HepG2 (cell line): ENCODE measurements at regions not wholly inside any gene's neighbourhood (a gene's known extent, or its start where the extent isn't known, plus 50 kb on each side); places are given as distances from the start of the nearest gene placed in this dataset.
"Not testable (repeated sequence)": the region's sequence is repeated elsewhere in the genome, so short reads cannot be mapped to it uniquely, and the experiment has no call there.

Experiments used
- ATAC-seq: fragments of 200-7000 bp; cut with Tn5 transposase; 3 replicates; pipeline ENCODE4 v1.9.1; 2020; ENCODE audit warnings: mild to moderate bottlenecking, moderate library complexity
- BruUV-seq: library from RNA; stranded (reverse); fragments of 400-500 nt; replicated peaks from 2 replicates; lab custom pipeline; 2021; lab: Mats Ljungman, UMichigan
- CTCF ChIA-PET: fragments of 300-600 bp; formaldehyde crosslinking; extraction: SDS; loops from one replicate; lab custom pipeline; 2021; ENCODE audit warnings: low total read pairs, inconsistent platforms, low intra/inter-chr PET ratio; lab: Yijun Ruan, JAX
- POLR2A ChIA-PET: fragments of 350-600 bp; sonication (Branson Sonifier 250); formaldehyde crosslinking; loops from one replicate; lab custom pipeline; 2020; ENCODE audit warnings: antibody characterized with exemption, inconsistent platforms; lab: Yijun Ruan, JAX
- DNase-seq: peaks from one replicate; pipeline ENCODE4 v3.0.0-alpha.2; 2015; ENCODE audit warnings: low spot score
- FAIRE-seq: peaks from 3 replicates; lab custom pipeline; 2011; peaks lifted over from hg19 to GRCh38; lab: Jason Lieb, UNC
- H2AFZ ChIP-seq: one replicate; pipeline ENCODE4 v1.6.1; 2011; ENCODE audit warnings: low read length, inconsistent platforms
- H3K27ac ChIP-seq: fragments of 300-600 bp; 3 replicates; pipeline ENCODE4 v1.8.0; 2011; ENCODE audit warnings: mixed run types, mild to moderate bottlenecking, mixed read lengths, low read length, inconsistent platforms; ENCODE audit not compliant: insufficient read depth; ENCODE audit errors: extremely low read length
- H3K27me3 ChIP-seq, 2 experiments: fragments of 200-600 bp in 1 of 2; 2 replicates in 1 of 2; 3 replicates in 1 of 2; pipeline versions ENCODE4 v1.6.0 to v1.8.0; 2011; ENCODE audit warnings: low read length in 2 of 2, mild to moderate bottlenecking in 2 of 2, moderate library complexity in 2 of 2, inconsistent platforms in 1 of 2; ENCODE audit not compliant: insufficient read depth in 2 of 2, control insufficient read depth in 1 of 2
- H3K36me3 ChIP-seq, 2 experiments: fragments of 200-600 bp in 1 of 2; replicated peaks in 1 of 2; 2 replicates in 1 of 2; 3 replicates in 1 of 2; pipeline versions ENCODE4 v1.5.1 to v1.8.0; 2011; ENCODE audit warnings: low read length in 2 of 2, inconsistent platforms in 1 of 2; ENCODE audit not compliant: insufficient read depth in 2 of 2, control insufficient read depth in 1 of 2
- H3K4me1 ChIP-seq: 2 replicates; pipeline ENCODE4 v1.5.1; 2012; ENCODE audit warnings: low read length, inconsistent platforms; ENCODE audit not compliant: insufficient read depth
- H3K4me2 ChIP-seq: 2 replicates; pipeline ENCODE4 v1.6.0; 2011; ENCODE audit warnings: low read depth, low read length, inconsistent platforms
- H3K4me3 ChIP-seq, 3 experiments: fragments of 200-600 bp in 1 of 3; sonication (generic), shearing (Covaris generic) in 1 of 3; replicated peaks in 1 of 3; 2 replicates each; pipeline ENCODE4 v1.5.1; 2011 to 2016; ENCODE audit warnings: low read length in 3 of 3, inconsistent platforms in 2 of 3, low read depth in 2 of 3, mild to moderate bottlenecking in 2 of 3, control low read depth in 1 of 3, mixed read lengths in 1 of 3; ENCODE audit not compliant: insufficient read depth in 1 of 3
- H3K79me2 ChIP-seq: one replicate; pipeline ENCODE4 v1.6.1; 2011; ENCODE audit warnings: low read length, inconsistent platforms; ENCODE audit not compliant: insufficient read depth
- H3K9ac ChIP-seq: 2 replicates; pipeline ENCODE4 v1.6.0; 2011; ENCODE audit warnings: mild to moderate bottlenecking, low read depth, low read length, inconsistent platforms; ENCODE audit not compliant: insufficient read depth
- H3K9me3 ChIP-seq: 2 replicates; pipeline ENCODE4 v1.5.1; 2012; ENCODE audit warnings: mild to moderate bottlenecking, low read length
- H4K20me1 ChIP-seq: 2 replicates; pipeline ENCODE4 v1.6.0; 2011; ENCODE audit warnings: inconsistent platforms, mild to moderate bottlenecking, low read length, moderate library complexity; ENCODE audit not compliant: insufficient read depth
- IRF2 ChIP-seq: IDR thresholded peaks from 2 replicates; pipeline ENCODE4 v1.6.1; 2018; ENCODE audit warnings: missing genetic modification reagents, missing compliant biosample characterization
- NR2F6 ChIP-seq, 2 experiments: IDR thresholded peaks; 2 replicates each; pipeline ENCODE4 v1.6.1; 2016; ENCODE audit warnings: antibody characterized with exemption in 1 of 2, mild to moderate bottlenecking in 1 of 2
- SP2 ChIP-seq: sonication (generic); formaldehyde crosslinking; IDR thresholded peaks from 2 replicates; pipeline ENCODE4 v1.5.1; 2020; ENCODE audit warnings: mild to moderate bottlenecking, missing genetic modification reagents
- ZFP36L2 ChIP-seq: sonication (generic); formaldehyde crosslinking; IDR thresholded peaks from 2 replicates; pipeline ENCODE4 v1.4.0; 2020; ENCODE audit warnings: missing genetic modification reagents
- ZNF232 ChIP-seq: sonication (generic); formaldehyde crosslinking; IDR thresholded peaks from 2 replicates; pipeline ENCODE4 v1.4.0; 2020; ENCODE audit warnings: missing genetic modification reagents, borderline replicate concordance
- ZNF33A ChIP-seq: sonication (generic); formaldehyde crosslinking; IDR thresholded peaks from 2 replicates; pipeline ENCODE4 v1.5.1; 2020; ENCODE audit warnings: missing genetic modification reagents, mild to moderate bottlenecking, moderate library complexity, borderline replicate concordance
- ZNF562 ChIP-seq: sonication (generic); formaldehyde crosslinking; IDR thresholded peaks from 2 replicates; pipeline ENCODE4 v1.8.0; 2022; ENCODE audit warnings: missing genetic modification reagents, borderline replicate concordance
- ZNF773 ChIP-seq: sonication (generic); formaldehyde crosslinking; IDR thresholded peaks from 2 replicates; pipeline ENCODE4 v1.4.0; 2020; ENCODE audit warnings: missing genetic modification reagents, borderline replicate concordance
- ZNF781 ChIP-seq: sonication (generic); formaldehyde crosslinking; IDR thresholded peaks from 2 replicates; pipeline ENCODE4 v1.5.1; 2020; ENCODE audit warnings: borderline replicate concordance, mild to moderate bottlenecking, missing genetic modification reagents; ENCODE audit errors: not compliant biosample characterization
- WGBS: methylation state at CpG from one replicate; pipeline ENCODE4 v1.1.6; 2017; ENCODE audit warnings: low lambda C conversion rate; 5-methylcytosine and 5-hydroxymethylcytosine counted together
- in situ Hi-C: cut with HindIII; loops from 2 replicates; pipeline ENCODE4 v1.10.0; 2017; ENCODE audit warnings: low pct_unique_long_range_greater_than_20kb; ENCODE audit not compliant: extremely low pct_ligation_motif_present
- intact Hi-C: fragments of 100-400 bp; cut with micrococcal nuclease; formaldehyde crosslinking; loops from one replicate; pipeline ENCODE4 v1.10.0; 2022; ENCODE audit not compliant: unreplicated experiment
- TF ChIP-seq, protein P1 (sequence below), 2 experiments: sonication (generic) in 1 of 2; formaldehyde crosslinking in 1 of 2; IDR thresholded peaks; 2 replicates each; pipeline versions ENCODE4 v1.4.0 to v1.6.1; 2016 to 2020; ENCODE audit warnings: borderline replicate concordance in 1 of 2, low read depth in 1 of 2, mild to moderate bottlenecking in 1 of 2, missing genetic modification reagents in 1 of 2

DNA sequence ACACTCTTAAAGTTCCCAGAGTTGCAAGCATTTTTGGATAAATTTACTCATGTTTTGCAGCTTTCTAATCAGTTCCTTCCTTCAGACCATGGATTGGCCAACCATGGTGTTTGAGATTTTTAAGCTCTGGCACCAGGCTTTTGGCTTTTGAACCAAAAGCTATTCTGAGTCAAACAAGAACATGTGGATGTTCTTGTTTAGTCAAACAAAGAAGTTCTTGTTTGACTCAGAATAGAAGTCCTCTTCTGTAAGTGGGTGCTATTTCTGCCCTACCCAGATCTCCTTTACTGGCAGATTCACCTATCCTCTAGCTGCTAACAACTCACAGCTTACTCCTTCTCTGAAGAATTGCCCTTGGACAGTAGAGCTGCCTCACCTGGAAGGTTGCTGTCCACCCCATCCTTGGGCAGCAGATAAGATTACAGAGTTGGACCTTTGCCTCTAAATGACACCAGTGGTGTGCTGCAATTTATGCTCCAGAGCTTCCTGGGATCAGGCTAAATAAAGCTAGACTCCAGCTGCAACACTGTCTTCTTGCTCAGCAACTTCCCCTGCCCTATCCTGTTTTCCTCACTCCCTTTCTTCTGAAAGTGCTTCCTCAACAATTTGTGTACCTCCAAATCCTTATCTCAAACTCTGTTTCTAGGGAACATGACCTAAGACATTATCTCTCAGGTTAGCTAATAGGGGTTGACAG is 65.6 kb downstream of the COL6A6 start:
- Histone ChIP-seq H3K9me3 (no peaks in the 10 kb centered on the region), H3K27me3 (no peaks in the 10 kb centered on the region), H3K79me2 (no peaks in the 10 kb centered on the region), H2AFZ (no peak overlapping the region), H3K4me3 (no peak overlapping the region), H3K4me1 (no peaks in the 10 kb centered on the region), H3K4me2 (no peak overlapping the region), H4K20me1 (no peaks in the 10 kb centered on the region), H3K36me3 (no peaks in the 10 kb centered on the region), H3K27ac (no peak overlapping the region), H3K9ac (no peak overlapping the region)
- intact Hi-C loops (no loop called here), in situ Hi-C loops (no loop called here)
- ChIA-PET POLR2A (no interaction called here), CTCF (no interaction called here)
- ATAC-seq (no peak), FAIRE-seq (no peak), DNase-seq (no peak)
- BruUV-seq: no TSS peak
- TF ChIP-seq NR2F6 (IDR thresholded peaks at IDR 0.05): no peak
- no peak for TF ChIP-seq NR2F6 (CRISPR knock-in tag; IDR thresholded peaks at IDR 0.05)
- TF ChIP-seq SP2: no peak
- TF ChIP-seq ZNF33A (CRISPR knock-in tag): no peak
- TF ChIP-seq, protein P1, sequence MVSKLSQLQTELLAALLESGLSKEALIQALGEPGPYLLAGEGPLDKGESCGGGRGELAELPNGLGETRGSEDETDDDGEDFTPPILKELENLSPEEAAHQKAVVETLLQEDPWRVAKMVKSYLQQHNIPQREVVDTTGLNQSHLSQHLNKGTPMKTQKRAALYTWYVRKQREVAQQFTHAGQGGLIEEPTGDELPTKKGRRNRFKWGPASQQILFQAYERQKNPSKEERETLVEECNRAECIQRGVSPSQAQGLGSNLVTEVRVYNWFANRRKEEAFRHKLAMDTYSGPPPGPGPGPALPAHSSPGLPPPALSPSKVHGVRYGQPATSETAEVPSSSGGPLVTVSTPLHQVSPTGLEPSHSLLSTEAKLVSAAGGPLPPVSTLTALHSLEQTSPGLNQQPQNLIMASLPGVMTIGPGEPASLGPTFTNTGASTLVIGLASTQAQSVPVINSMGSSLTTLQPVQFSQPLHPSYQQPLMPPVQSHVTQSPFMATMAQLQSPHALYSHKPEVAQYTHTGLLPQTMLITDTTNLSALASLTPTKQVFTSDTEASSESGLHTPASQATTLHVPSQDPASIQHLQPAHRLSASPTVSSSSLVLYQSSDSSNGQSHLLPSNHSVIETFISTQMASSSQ (IDR thresholded peaks at IDR 0.05; ENCODE audit: low read depth): no peak
- TF ChIP-seq, protein P1 (CRISPR knock-in tag; IDR thresholded peaks at IDR 0.05; ENCODE audit: borderline replicate concordance): no peak
- TF ChIP-seq ZNF232 (CRISPR knock-in tag): no peak
- TF ChIP-seq ZNF781: no peak
- TF ChIP-seq ZNF562 (CRISPR knock-in tag): no peak
- no peak for TF ChIP-seq ZFP36L2 (CRISPR knock-in tag)
- no peak for TF ChIP-seq IRF2 (CRISPR knock-in tag)
- no peak for TF ChIP-seq ZNF773 (CRISPR knock-in tag)

DNA sequence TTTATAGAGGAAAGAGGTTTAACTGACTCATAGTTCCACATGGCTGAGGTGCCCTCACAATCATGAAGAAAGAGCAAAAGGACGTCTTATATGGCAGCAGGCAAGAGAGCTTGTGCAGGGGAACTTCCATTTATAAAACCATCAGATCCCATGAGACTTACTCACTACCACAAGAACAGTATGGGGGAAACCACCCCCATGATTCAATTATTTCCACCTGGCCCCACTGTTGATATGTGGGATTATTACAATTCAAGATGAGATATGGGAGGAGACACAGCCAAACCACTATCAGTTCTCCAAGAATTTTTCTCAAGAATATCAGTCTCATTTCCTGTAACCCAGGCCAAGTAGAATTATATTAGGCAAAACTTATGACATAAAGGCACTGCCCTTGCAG is 77.8 kb downstream of the COL6A6 start:
- DNase-seq, ATAC-seq, FAIRE-seq, H3K36me3 ChIP-seq, H3K27me3 ChIP-seq, CTCF ChIA-PET, BruUV-seq, POLR2A ChIA-PET, H4K20me1 ChIP-seq, H3K79me2 ChIP-seq, H3K4me2 ChIP-seq, H3K9me3 ChIP-seq, H3K4me3 ChIP-seq, H2AFZ ChIP-seq, H3K4me1 ChIP-seq, intact Hi-C loops, H3K27ac ChIP-seq, in situ Hi-C loops, H3K9ac ChIP-seq: not testable (repeated sequence)
- 0% methylated on average over 1 of the region's 1 CpG for WGBS
